SK-N-MC (cell line): ENCODE measurements at regions not wholly inside any gene's neighbourhood (a gene's known extent, or its start where the extent isn't known, plus 50 kb on each side); places are given as distances from the start of the nearest gene placed in this dataset.

Source experiments
- DNase-seq: peaks from one replicate; pipeline ENCODE4 v3.0.0-alpha.2; 2011; ENCODE audit warnings: low read depth, low spot score
- H3K27ac ChIP-seq: fragments of 200-600 bp; sonication (generic); 2 replicates; pipeline ENCODE4 v1.5.1; 2016; ENCODE audit warnings: mixed run types
- H3K36me3 ChIP-seq: fragments of 200-600 bp; sonication (generic); 2 replicates; pipeline ENCODE4 v1.6.1; 2017; ENCODE audit warnings: antibody characterized with exemption, low read length, mixed read lengths; ENCODE audit not compliant: insufficient read depth
- H3K4me3 ChIP-seq: fragments of 200-600 bp; sonication (generic); 2 replicates; pipeline ENCODE4 v1.5.1; 2016
- H3K9ac ChIP-seq: fragments of 200-600 bp; sonication (generic); 2 replicates; pipeline ENCODE4 v1.8.0; 2017; ENCODE audit warnings: mixed run types, mixed read lengths; ENCODE audit not compliant: insufficient read length
- H3K9me3 ChIP-seq: fragments of 200-600 bp; sonication (generic); 2 replicates; pipeline ENCODE4 v1.6.1; 2017; ENCODE audit warnings: low read depth, mild to moderate bottlenecking, antibody characterized with exemption, low read length, moderate library complexity, mixed read lengths
- EZH2 ChIP-seq: fragments of 200-600 bp; sonication (generic); IDR thresholded peaks from one replicate; pipeline ENCODE4 v1.6.1; 2017; ENCODE audit warnings: antibody characterized with exemption
- FOXP2 ChIP-seq: optimal IDR thresholded peaks from 2 replicates; pipeline ENCODE3; 2011; ENCODE audit warnings: mild to moderate bottlenecking, moderate library complexity; ENCODE audit not compliant: insufficient read depth; ENCODE audit errors: extremely low read length, control extremely low read depth
- POLR2AphosphoS5 ChIP-seq: IDR thresholded peaks from 2 replicates; pipeline ENCODE4 v1.6.1; 2012; ENCODE audit warnings: mild to moderate bottlenecking, low read depth, low read length, borderline replicate concordance

- DNase-seq, result no peak
- no peak overlapping the region for H3K4me3 ChIP-seq
- TF ChIP-seq POLR2AphosphoS5 (no peak), FOXP2 (no peak), EZH2 (no peak)
Measured at GRCh38 chr20:39146394-39146793, 184.2 kb downstream of the DHX35 start.

GRCh38 chr20:39145921-39146320 lies 183.8 kb downstream of the DHX35 start:
- DNase-seq, result no peak
- H3K9ac ChIP-seq, result no peak overlapping the region
- H3K36me3 ChIP-seq, result no peaks in the 10 kb centered on the region
- H3K9me3 ChIP-seq, result no peaks in the 10 kb centered on the region
- no peak overlapping the region for H3K4me3 ChIP-seq
- no peak for TF ChIP-seq FOXP2
- no peak overlapping the region for H3K27ac ChIP-seq

More at GRCh38 chr20:39146394-39146793, 184.2 kb downstream of the DHX35 start:
- Histone ChIP-seq H3K27ac (no peak overlapping the region), H3K36me3 (no peaks in the 10 kb centered on the region), H3K9ac (no peak overlapping the region), H3K9me3 (no peaks in the 10 kb centered on the region)

GRCh38 chr20:39144757-39145156 lies 182.6 kb downstream of the DHX35 start:
- no peaks in the 10 kb centered on the region for H3K36me3 ChIP-seq
- no peak overlapping the region for H3K27ac ChIP-seq
- TF ChIP-seq FOXP2 (no peak), POLR2AphosphoS5 (no peak), EZH2 (no peak)
- DNase-seq, result no peak
- H3K9me3 ChIP-seq, result no peaks in the 10 kb centered on the region
- H3K4me3 ChIP-seq, result no peak overlapping the region
- no peak overlapping the region for H3K9ac ChIP-seq

GRCh38 chr20:39142407-39143096 lies 180.4 kb downstream of the DHX35 start:
- H3K36me3 ChIP-seq, result no peaks in the 10 kb centered on the region
- H3K9ac ChIP-seq, result no peak overlapping the region
- no peaks in the 10 kb centered on the region for H3K9me3 ChIP-seq
- TF ChIP-seq FOXP2 (no peak), POLR2AphosphoS5 (no peak), EZH2 (no peak)
- no peak overlapping the region for H3K4me3 ChIP-seq
- H3K27ac ChIP-seq, result no peak overlapping the region
- DNase-seq, result no peak

GRCh38 chr20:39137299-39137698 lies 175.2 kb downstream of the DHX35 start:
- DNase-seq, result no peak
- H3K4me3 ChIP-seq, result no peak overlapping the region
- no peaks in the 10 kb centered on the region for H3K36me3 ChIP-seq
- no peak overlapping the region for H3K9ac ChIP-seq
- no peaks in the 10 kb centered on the region for H3K9me3 ChIP-seq
- no peak for TF ChIP-seq FOXP2
- no peak for TF ChIP-seq POLR2AphosphoS5
- no peak for TF ChIP-seq EZH2
- no peak overlapping the region for H3K27ac ChIP-seq

GRCh38 chr20:39136798-39137197 lies 174.7 kb downstream of the DHX35 start:
- no peaks in the 10 kb centered on the region for H3K36me3 ChIP-seq
- no peak for DNase-seq
- H3K27ac ChIP-seq, result no peak overlapping the region
- H3K9ac ChIP-seq, result no peak overlapping the region
- no peak for TF ChIP-seq EZH2
- no peak overlapping the region for H3K4me3 ChIP-seq
- H3K9me3 ChIP-seq, result no peaks in the 10 kb centered on the region

GRCh38 chr20:39135885-39136544 lies 173.9 kb downstream of the DHX35 start:
- Histone ChIP-seq H3K36me3 (no peaks in the 10 kb centered on the region), H3K27ac (no peak overlapping the region), H3K9me3 (no peaks in the 10 kb centered on the region), H3K4me3 (no peak overlapping the region), H3K9ac (no peak overlapping the region)
- TF ChIP-seq FOXP2, result no peak
- TF ChIP-seq EZH2, result no peak
- no peak for TF ChIP-seq POLR2AphosphoS5
- no peak for DNase-seq

GRCh38 chr20:39133201-39133600 lies 171.1 kb downstream of the DHX35 start:
- H3K36me3 ChIP-seq, result no peaks in the 10 kb centered on the region
- TF ChIP-seq FOXP2 (no peak), POLR2AphosphoS5 (no peak), EZH2 (no peak)

GRCh38 chr20:39132511-39132910 lies 170.4 kb downstream of the DHX35 start:
- no peak overlapping the region for H3K27ac ChIP-seq
- no peak overlapping the region for H3K9ac ChIP-seq
- TF ChIP-seq POLR2AphosphoS5 (no peak), EZH2 (no peak), FOXP2 (no peak)
- H3K4me3 ChIP-seq, result no peak overlapping the region
- DNase-seq, result no peak
- H3K36me3 ChIP-seq, result no peaks in the 10 kb centered on the region
- H3K9me3 ChIP-seq, result no peaks in the 10 kb centered on the region

More at GRCh38 chr20:39133201-39133600, 171.1 kb downstream of the DHX35 start:
- no peak overlapping the region for H3K4me3 ChIP-seq
- DNase-seq, result no peak
- H3K9me3 ChIP-seq, result no peaks in the 10 kb centered on the region
- H3K9ac ChIP-seq, result no peak overlapping the region
- no peak overlapping the region for H3K27ac ChIP-seq
